ENCODE measurements at regions not wholly inside any gene's neighbourhood (a gene's known extent, or its start where the extent isn't known, plus 50 kb on each side); places are given as distances from the start of the nearest gene placed in this dataset.

DNA sequence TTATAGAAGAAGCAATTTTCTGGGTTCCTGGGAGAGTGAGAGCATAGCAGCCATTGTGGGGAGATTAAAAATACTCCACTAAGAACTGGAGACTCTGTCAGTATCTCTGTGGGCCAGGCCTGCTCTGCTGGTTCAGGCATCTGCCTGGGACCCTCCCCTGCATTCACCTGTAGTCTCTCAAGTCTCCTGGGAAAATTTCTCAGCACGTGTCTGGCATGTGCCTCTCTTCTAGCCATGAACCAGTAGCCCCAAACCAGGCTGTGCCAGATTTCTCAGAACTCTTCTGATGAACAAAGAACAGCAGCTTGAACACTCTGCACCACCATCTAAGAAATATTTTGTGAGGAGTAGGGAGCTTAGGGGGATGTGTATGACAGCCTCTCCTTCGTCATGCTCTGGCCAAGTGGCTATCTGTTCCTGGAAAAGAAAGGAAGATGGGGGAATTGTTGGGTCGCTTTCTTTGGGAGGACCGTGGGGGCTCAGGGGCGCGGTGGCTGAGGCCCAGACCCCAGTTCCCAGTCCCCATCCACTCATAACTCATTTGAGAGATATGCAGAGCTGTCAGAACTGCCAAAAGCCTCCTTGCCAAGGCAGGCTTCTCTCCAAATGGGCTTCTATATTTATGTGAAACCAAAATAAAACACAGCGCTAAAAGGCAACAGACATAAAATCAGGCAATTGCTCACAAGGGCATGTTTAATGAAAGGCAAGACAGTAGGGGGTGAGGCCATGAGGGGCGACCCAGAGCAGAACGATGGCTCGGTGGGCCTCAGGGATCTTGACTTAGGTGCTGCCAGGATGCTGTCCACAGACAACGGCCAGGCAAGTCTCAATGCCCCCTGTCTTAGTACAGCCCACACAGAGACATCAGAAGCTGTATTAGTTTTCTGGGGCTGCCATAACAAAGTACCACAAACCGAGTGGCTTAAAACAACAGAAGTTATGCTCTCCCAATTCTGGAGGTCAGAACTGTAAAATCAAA is 114.7 kb upstream of the TNP1 start:
- no peak for DNase-seq (ENCODE audit: low read depth)
- TF ChIP-seq, protein P1, sequence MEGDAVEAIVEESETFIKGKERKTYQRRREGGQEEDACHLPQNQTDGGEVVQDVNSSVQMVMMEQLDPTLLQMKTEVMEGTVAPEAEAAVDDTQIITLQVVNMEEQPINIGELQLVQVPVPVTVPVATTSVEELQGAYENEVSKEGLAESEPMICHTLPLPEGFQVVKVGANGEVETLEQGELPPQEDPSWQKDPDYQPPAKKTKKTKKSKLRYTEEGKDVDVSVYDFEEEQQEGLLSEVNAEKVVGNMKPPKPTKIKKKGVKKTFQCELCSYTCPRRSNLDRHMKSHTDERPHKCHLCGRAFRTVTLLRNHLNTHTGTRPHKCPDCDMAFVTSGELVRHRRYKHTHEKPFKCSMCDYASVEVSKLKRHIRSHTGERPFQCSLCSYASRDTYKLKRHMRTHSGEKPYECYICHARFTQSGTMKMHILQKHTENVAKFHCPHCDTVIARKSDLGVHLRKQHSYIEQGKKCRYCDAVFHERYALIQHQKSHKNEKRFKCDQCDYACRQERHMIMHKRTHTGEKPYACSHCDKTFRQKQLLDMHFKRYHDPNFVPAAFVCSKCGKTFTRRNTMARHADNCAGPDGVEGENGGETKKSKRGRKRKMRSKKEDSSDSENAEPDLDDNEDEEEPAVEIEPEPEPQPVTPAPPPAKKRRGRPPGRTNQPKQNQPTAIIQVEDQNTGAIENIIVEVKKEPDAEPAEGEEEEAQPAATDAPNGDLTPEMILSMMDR (IDR thresholded peaks at IDR 0.05; ENCODE audit: insufficient read depth, low read length): no peak
- no peak overlapping the region for H3K4me3 ChIP-seq (ENCODE audit: low read depth, low read length)

GRCh38 chr2:216971593-216971992 is 111.7 kb upstream of the TNP1 start:
- H3K4me3 ChIP-seq (ENCODE audit: low read depth, low read length): no peak overlapping the region
- peak; percentile 72 for DNase-seq (ENCODE audit: low read depth)
- TF ChIP-seq, protein P1 (IDR thresholded peaks at IDR 0.05; ENCODE audit: insufficient read depth, low read length): no peak

- DNase-seq (ENCODE audit: low read depth): no peak
- TF ChIP-seq, protein P1 (IDR thresholded peaks at IDR 0.05; ENCODE audit: insufficient read depth, low read length): no peak
- H3K4me3 ChIP-seq (ENCODE audit: low read depth, low read length): no peak overlapping the region
Observed at GRCh38 chr2:216970359-216970915, 110.6 kb upstream of the TNP1 start.

- H3K4me3 ChIP-seq (ENCODE audit: low read depth, low read length): no peak overlapping the region
- no peak for DNase-seq (ENCODE audit: low read depth)
- TF ChIP-seq, protein P1 (IDR thresholded peaks at IDR 0.05; ENCODE audit: insufficient read depth, low read length): no peak
Observed at GRCh38 chr2:216967889-216968288, 108.0 kb upstream of the TNP1 start.

DNA sequence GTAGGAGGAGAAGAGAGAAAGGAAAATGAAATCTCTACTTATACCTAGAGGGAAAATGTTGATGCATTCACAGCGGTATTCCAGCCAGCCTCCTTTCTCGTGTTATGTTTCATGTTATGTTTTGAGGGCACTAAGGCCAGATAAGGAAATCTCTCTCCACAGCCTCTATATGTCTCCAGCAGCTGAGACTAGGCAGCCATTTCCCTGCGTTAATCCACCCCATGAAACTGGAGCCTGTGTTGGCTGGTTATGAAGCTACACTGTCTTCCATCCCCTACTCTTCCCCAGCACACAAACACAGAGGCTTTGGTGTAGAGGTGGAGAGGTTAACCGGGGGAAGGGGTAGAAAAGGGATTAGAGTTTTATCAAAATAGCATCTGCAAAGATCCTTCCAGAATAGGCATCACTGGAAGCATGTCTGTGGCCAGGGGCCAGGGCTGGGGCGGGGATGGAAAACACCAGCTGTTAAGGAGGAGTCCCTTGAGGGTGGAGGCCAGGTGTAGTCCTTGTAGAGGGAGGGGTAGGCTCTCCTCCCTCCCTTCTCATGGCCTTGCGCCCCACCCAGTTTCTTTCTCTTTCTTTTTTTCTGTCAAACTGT is 100.9 kb upstream of the TNP1 start:
- TF ChIP-seq, protein P1 (IDR thresholded peaks at IDR 0.05; ENCODE audit: insufficient read depth, low read length): no peak
- DNase-seq (ENCODE audit: low read depth): no peak
- H3K4me3 ChIP-seq (ENCODE audit: low read depth, low read length): no peak overlapping the region

DNA sequence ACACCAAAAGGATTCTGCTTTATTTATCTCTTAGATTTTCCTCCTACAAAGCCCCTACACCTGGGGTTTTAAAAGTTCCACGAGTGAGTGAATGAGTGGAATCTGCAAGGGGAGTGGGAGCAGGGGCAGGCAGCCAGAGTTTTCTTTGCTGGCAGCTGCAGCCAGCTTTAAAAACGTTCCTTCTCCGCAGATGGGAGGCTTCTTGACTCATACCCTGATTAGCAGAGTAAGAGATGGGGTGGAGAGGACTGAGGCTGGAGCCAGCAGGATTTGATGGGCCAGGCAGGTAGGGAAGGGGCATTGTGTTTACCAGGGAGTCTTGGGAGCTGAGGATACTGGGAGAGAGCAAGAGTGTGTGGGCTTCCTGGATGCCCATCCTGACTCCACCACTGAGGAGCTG is 99.6 kb upstream of the TNP1 start:
- DNase-seq (ENCODE audit: low read depth): no peak
- TF ChIP-seq, protein P1 (IDR thresholded peaks at IDR 0.05; ENCODE audit: insufficient read depth, low read length): no peak
- no peak overlapping the region for H3K4me3 ChIP-seq (ENCODE audit: low read depth, low read length)

Measured in fibroblast of the aortic adventitia (primary cell).